OCI-LY3 (cell line): ENCODE measurements at regions not wholly inside any gene's neighbourhood (a gene's known extent, or its start where the extent isn't known, plus 50 kb on each side); places are given as distances from the start of the nearest gene placed in this dataset.

Source experiments
- H2AFZ ChIP-seq: fragments of 200-600, 300-600 bp; shearing (Covaris generic); 2 replicates; pipeline ENCODE4 v1.6.0; 2014; ENCODE audit warnings: antibody characterized with exemption, low read depth, low read length
- H3K27ac ChIP-seq: fragments of 200-600, 300-600 bp; sonication (generic); 2 replicates; pipeline ENCODE4 v1.5.1; 2014; ENCODE audit warnings: mild to moderate bottlenecking, low read length, moderate library complexity, mixed read lengths
- H3K27me3 ChIP-seq: fragments of 200-600, 300-600 bp; sonication (generic); 2 replicates; pipeline ENCODE4 v1.6.1; 2014; ENCODE audit warnings: low read depth, low read length, mixed read lengths
- H3K36me3 ChIP-seq: fragments of 200-600, 300-600 bp; sonication (generic); replicated peaks from 2 replicates; pipeline ENCODE3; 2014; ENCODE audit warnings: low read depth, low read length, mixed read lengths
- H3K4me1 ChIP-seq: fragments of 300-600, 200-600 bp; sonication (generic); 2 replicates; pipeline ENCODE4 v1.6.1; 2014; ENCODE audit warnings: low read length, mixed read lengths
- H3K4me2 ChIP-seq: fragments of 200-600, 300-600 bp; sonication (generic); 2 replicates; pipeline ENCODE4 v1.6.1; 2014; ENCODE audit warnings: low read length, mixed read lengths
- H3K4me3 ChIP-seq: fragments of 300-600, 200-600 bp; sonication (generic); 2 replicates; pipeline ENCODE4 v1.5.1; 2014; ENCODE audit warnings: antibody characterized with exemption, mild to moderate bottlenecking, low read length, moderate library complexity
- H3K79me2 ChIP-seq: fragments of 300-600, 200-600 bp; shearing (Covaris generic); 2 replicates; pipeline ENCODE4 v1.6.1; 2014; ENCODE audit warnings: mild to moderate bottlenecking, low read length, mixed read lengths
- H3K9ac ChIP-seq: fragments of 300-600, 200-600 bp; shearing (Covaris generic); 2 replicates; pipeline ENCODE4 v1.6.0; 2014; ENCODE audit warnings: mild to moderate bottlenecking, low read length, moderate library complexity
- H3K9me3 ChIP-seq: fragments of 200-600, 300-600 bp; shearing (Covaris generic); 2 replicates; pipeline ENCODE4 v1.6.1; 2014; ENCODE audit warnings: low read length, mixed read lengths; ENCODE audit not compliant: insufficient read depth
- H4K20me1 ChIP-seq: fragments of 200-600, 300-600 bp; sonication (generic); 2 replicates; pipeline ENCODE4 v1.6.1; 2016; ENCODE audit warnings: low read length, mixed read lengths; ENCODE audit not compliant: insufficient read depth
- EZH2phosphoT487 ChIP-seq: fragments of 200-600 bp; shearing (Covaris generic); IDR thresholded peaks from 2 replicates; pipeline ENCODE4 v1.6.1; 2018; ENCODE audit warnings: antibody characterized with exemption, mixed run types, low read depth
- TF ChIP-seq, protein P1 (sequence below): fragments of 200-600, 300-600 bp; sonication (generic); IDR thresholded peaks from 2 replicates; pipeline ENCODE4 v1.5.1; 2014; ENCODE audit warnings: antibody characterized with exemption, low read length, low read depth

DNA sequence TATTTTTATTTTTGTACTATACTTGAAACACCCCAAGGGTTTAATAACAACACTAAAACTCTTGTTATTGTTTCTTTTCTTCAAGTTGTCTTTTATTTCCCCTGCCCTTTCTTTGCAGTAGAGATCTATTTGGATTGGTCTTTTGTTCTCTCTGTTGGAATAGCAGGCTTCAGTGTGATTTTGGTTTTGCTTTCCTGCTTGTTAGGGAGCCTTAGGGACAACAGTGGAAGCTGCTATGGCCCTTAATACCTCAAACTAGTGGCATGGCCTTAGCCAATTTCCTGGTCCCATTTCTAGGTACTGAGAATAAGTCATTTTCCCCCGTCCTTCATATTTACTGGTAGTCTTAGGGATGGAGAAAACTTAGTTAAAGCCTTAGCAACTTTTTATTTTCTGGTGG lies 535.4 kb upstream of the NDST4 start:
- no peak overlapping the region for H3K9ac ChIP-seq
- H3K36me3 ChIP-seq, result no peaks in the 10 kb centered on the region
- no peaks in the 10 kb centered on the region for H4K20me1 ChIP-seq
- no peak overlapping the region for H2AFZ ChIP-seq
- H3K79me2 ChIP-seq, result no peaks in the 10 kb centered on the region
- H3K4me2 ChIP-seq, result no peak overlapping the region
- no peaks in the 10 kb centered on the region for H3K9me3 ChIP-seq
- no peak overlapping the region for H3K4me3 ChIP-seq
- H3K4me1 ChIP-seq, result no peaks in the 10 kb centered on the region
- H3K27ac ChIP-seq, result no peak overlapping the region
- no peaks in the 10 kb centered on the region for H3K27me3 ChIP-seq
- TF ChIP-seq, protein P1, sequence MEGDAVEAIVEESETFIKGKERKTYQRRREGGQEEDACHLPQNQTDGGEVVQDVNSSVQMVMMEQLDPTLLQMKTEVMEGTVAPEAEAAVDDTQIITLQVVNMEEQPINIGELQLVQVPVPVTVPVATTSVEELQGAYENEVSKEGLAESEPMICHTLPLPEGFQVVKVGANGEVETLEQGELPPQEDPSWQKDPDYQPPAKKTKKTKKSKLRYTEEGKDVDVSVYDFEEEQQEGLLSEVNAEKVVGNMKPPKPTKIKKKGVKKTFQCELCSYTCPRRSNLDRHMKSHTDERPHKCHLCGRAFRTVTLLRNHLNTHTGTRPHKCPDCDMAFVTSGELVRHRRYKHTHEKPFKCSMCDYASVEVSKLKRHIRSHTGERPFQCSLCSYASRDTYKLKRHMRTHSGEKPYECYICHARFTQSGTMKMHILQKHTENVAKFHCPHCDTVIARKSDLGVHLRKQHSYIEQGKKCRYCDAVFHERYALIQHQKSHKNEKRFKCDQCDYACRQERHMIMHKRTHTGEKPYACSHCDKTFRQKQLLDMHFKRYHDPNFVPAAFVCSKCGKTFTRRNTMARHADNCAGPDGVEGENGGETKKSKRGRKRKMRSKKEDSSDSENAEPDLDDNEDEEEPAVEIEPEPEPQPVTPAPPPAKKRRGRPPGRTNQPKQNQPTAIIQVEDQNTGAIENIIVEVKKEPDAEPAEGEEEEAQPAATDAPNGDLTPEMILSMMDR, result no peak
- TF ChIP-seq EZH2phosphoT487, result no peak

- Histone ChIP-seq H3K4me3 (no peak overlapping the region), H3K36me3 (no peaks in the 10 kb centered on the region), H3K27me3 (no peaks in the 10 kb centered on the region), H2AFZ (no peak overlapping the region), H3K27ac (no peak overlapping the region), H3K4me1 (no peaks in the 10 kb centered on the region), H3K9ac (no peak overlapping the region), H3K79me2 (no peaks in the 10 kb centered on the region), H3K4me2 (no peak overlapping the region), H3K9me3 (no peaks in the 10 kb centered on the region), H4K20me1 (no peaks in the 10 kb centered on the region)
- no peak for TF ChIP-seq EZH2phosphoT487
- TF ChIP-seq, protein P1, result no peak
These were observed 515.9 kb upstream of the NDST4 start for GRCh38 chr4:115629270-115629669.

DNA sequence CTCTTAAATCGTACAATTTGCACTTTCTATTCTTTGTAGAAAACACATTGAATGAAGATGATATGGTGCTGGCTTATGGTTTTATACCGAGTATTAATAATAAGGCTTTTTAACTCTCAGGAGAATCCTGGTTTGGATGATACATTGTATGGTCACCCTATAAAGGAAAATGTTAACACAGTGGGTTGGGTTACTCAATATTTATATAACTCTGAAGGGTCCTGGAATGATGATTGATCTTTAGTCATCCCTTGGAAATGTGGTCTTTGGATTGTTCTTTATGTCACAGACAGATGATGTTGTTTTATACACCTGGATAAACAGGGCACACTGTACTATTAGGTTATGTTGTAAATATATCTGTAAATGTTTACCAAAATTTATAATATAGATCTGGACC lies 496.2 kb upstream of the NDST4 start:
- H3K27ac ChIP-seq, result no peak overlapping the region
- H2AFZ ChIP-seq, result no peak overlapping the region
- H3K4me1 ChIP-seq, result peaks cover 10% of the 10 kb centered on the region
- TF ChIP-seq EZH2phosphoT487, result no peak
- TF ChIP-seq, protein P1, result no peak
- no peaks in the 10 kb centered on the region for H4K20me1 ChIP-seq
- H3K4me2 ChIP-seq, result no peak overlapping the region
- no peak overlapping the region for H3K9ac ChIP-seq
- no peaks in the 10 kb centered on the region for H3K27me3 ChIP-seq
- H3K4me3 ChIP-seq, result no peak overlapping the region
- H3K36me3 ChIP-seq, result no peaks in the 10 kb centered on the region
- no peaks in the 10 kb centered on the region for H3K79me2 ChIP-seq
- H3K9me3 ChIP-seq, result no peaks in the 10 kb centered on the region

DNA sequence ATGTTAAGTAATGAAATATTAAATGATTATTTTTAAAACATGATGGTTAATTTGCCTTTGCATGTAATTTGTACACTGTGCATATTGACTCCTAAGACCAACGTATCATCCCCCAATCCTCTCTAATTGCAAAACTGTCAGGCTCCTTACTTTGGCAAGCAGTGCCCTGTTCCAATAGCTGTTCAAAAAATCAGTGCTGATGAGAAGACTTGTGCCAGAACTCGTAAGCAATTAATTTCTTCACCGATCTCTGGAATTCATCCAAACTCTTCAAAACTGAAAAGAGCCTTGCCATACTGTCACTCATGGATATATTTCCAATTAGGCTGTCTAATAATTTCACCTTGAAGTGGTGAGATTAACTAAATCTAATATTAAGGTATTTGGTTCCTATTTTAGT lies 493.9 kb upstream of the NDST4 start:
- H4K20me1 ChIP-seq, result no peaks in the 10 kb centered on the region
- no peaks in the 10 kb centered on the region for H3K9me3 ChIP-seq
- no peak overlapping the region for H3K4me3 ChIP-seq
- TF ChIP-seq EZH2phosphoT487, result no peak
- TF ChIP-seq, protein P1, result no peak
- H2AFZ ChIP-seq, result no peak overlapping the region
- H3K27ac ChIP-seq, result no peak overlapping the region
- peaks cover 15% of the 10 kb centered on the region for H3K4me1 ChIP-seq
- H3K36me3 ChIP-seq, result no peaks in the 10 kb centered on the region
- no peak overlapping the region for H3K9ac ChIP-seq
- no peak overlapping the region for H3K4me2 ChIP-seq
- no peaks in the 10 kb centered on the region for H3K79me2 ChIP-seq
- no peaks in the 10 kb centered on the region for H3K27me3 ChIP-seq
